Fibroblast of lung (primary cell): ENCODE measurements at regions not wholly inside any gene's neighbourhood (a gene's known extent, or its start where the extent isn't known, plus 50 kb on each side); places are given as distances from the start of the nearest gene placed in this dataset.
A peak's percentile ranks its signal among the peaks of the same experiment; 100 is the strongest.

Source experiments
- DNase-seq, 2 donors: peaks; one replicate each; pipeline versions ENCODE4 v3.0.0 to v3.0.0-alpha.2; 2010; ENCODE audit warnings: low read depth in 2 of 2
- H2AFZ ChIP-seq: 2 replicates; pipeline ENCODE4 v1.5.1; 2012; ENCODE audit warnings: low read length, control low read depth, inconsistent platforms
- H3K27ac ChIP-seq: 2 replicates; pipeline ENCODE4 v1.5.1; 2011; ENCODE audit warnings: low read length, control low read depth; ENCODE audit not compliant: insufficient read depth
- H3K27me3 ChIP-seq: 2 replicates; pipeline ENCODE4 v1.5.1; 2011; ENCODE audit warnings: mild to moderate bottlenecking, low read length; ENCODE audit not compliant: control insufficient read depth, insufficient read depth
- H3K36me3 ChIP-seq: 2 replicates; pipeline ENCODE4 v1.5.1; 2011; ENCODE audit warnings: low read length; ENCODE audit not compliant: control insufficient read depth, insufficient read depth
- H3K4me1 ChIP-seq: 2 replicates; pipeline ENCODE4 v1.5.1; 2011; ENCODE audit warnings: low read length; ENCODE audit not compliant: control insufficient read depth, insufficient read depth; ENCODE audit errors: extremely low read depth
- H3K4me2 ChIP-seq: 2 replicates; pipeline ENCODE4 v1.5.1; 2011; ENCODE audit warnings: low read length, control low read depth; ENCODE audit not compliant: insufficient read depth; ENCODE audit errors: extremely low read depth
- H3K4me3 ChIP-seq, 4 experiments: fragments of 200-600 bp in 1 of 4; sonication (generic) in 1 of 4; replicated peaks in 1 of 4; 2 replicates each; pipeline ENCODE4 v1.5.1; 2011 to 2016; ENCODE audit warnings: low read length in 4 of 4, low read depth in 3 of 4, mild to moderate bottlenecking in 3 of 4, control low read depth in 2 of 4, inconsistent platforms in 1 of 4, mixed read lengths in 1 of 4; ENCODE audit not compliant: insufficient read depth in 1 of 4; ENCODE audit errors: control extremely low read depth in 1 of 4
- H3K79me2 ChIP-seq: 2 replicates; pipeline ENCODE4 v1.5.1; 2012; ENCODE audit warnings: mild to moderate bottlenecking, low read length, inconsistent platforms; ENCODE audit not compliant: control insufficient read depth, insufficient read depth
- H3K9ac ChIP-seq: 2 replicates; pipeline ENCODE4 v1.5.1; 2011; ENCODE audit warnings: mild to moderate bottlenecking, low read length, control low read depth; ENCODE audit not compliant: insufficient read depth
- H3K9me3 ChIP-seq: 2 replicates; pipeline ENCODE4 v1.5.1; 2012; ENCODE audit warnings: low read depth, low read length; ENCODE audit not compliant: control insufficient read depth, insufficient read depth
- H4K20me1 ChIP-seq: 2 replicates; pipeline ENCODE4 v1.5.1; 2011; ENCODE audit warnings: low read length; ENCODE audit not compliant: control insufficient read depth, insufficient read depth; ENCODE audit errors: extremely low read depth
- EZH2 ChIP-seq: IDR thresholded peaks from 2 replicates; pipeline ENCODE4 v1.5.1; 2012; ENCODE audit warnings: low read length, control low read depth, mild to moderate bottlenecking; ENCODE audit errors: missing control alignments
- TF ChIP-seq, protein P1 (sequence below), 2 donors: IDR thresholded peaks in 1 of 2; conservative IDR thresholded peaks in 1 of 2; 1 replicate in 1 of 2; 2 replicates in 1 of 2; pipeline ENCODE4 v1.5.1; 2011 to 2012; ENCODE audit warnings: low read length in 2 of 2, control low read depth in 1 of 2, inconsistent platforms in 1 of 2, low read depth in 1 of 2, mild to moderate bottlenecking in 1 of 2

DNA sequence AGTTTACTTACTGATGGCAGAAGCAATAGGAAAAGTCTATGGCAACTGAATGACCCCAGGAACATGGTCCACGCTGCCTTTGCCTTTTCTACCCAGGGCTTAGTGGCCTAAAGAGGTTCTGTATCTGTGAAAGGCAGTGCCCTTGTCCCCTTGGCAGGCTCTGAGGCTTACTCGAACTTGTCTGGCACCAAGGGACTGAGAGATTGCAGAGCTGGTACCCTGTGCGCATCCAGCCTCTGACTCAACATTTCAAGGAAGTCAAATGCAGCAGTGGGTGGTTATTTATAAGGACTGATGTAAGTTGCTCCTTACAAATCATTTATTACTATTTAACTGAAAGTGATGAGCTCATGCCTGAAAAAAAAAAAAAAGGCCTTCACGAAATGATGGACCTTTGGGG is 299.9 kb upstream of the MYOCD start:
- no peaks in the 10 kb centered on the region for H3K79me2 ChIP-seq
- no peak overlapping the region for H3K4me2 ChIP-seq
- H2AFZ ChIP-seq = no peak overlapping the region
- H3K36me3 ChIP-seq = no peaks in the 10 kb centered on the region
- H3K27ac ChIP-seq = no peak overlapping the region
- no peak for TF ChIP-seq EZH2
- TF ChIP-seq, protein P1, sequence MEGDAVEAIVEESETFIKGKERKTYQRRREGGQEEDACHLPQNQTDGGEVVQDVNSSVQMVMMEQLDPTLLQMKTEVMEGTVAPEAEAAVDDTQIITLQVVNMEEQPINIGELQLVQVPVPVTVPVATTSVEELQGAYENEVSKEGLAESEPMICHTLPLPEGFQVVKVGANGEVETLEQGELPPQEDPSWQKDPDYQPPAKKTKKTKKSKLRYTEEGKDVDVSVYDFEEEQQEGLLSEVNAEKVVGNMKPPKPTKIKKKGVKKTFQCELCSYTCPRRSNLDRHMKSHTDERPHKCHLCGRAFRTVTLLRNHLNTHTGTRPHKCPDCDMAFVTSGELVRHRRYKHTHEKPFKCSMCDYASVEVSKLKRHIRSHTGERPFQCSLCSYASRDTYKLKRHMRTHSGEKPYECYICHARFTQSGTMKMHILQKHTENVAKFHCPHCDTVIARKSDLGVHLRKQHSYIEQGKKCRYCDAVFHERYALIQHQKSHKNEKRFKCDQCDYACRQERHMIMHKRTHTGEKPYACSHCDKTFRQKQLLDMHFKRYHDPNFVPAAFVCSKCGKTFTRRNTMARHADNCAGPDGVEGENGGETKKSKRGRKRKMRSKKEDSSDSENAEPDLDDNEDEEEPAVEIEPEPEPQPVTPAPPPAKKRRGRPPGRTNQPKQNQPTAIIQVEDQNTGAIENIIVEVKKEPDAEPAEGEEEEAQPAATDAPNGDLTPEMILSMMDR (conservative IDR thresholded peaks at IDR 0.05 in 1 of 2, IDR thresholded peaks at IDR 0.05 in 1 of 2; ENCODE audit: low read depth in 1 of 2, low read length in 2 of 2) = no peak
- H3K9ac ChIP-seq = no peak overlapping the region
- peak; percentile 3 to 20 for DNase-seq
- H3K4me1 ChIP-seq = no peaks in the 10 kb centered on the region
- H3K27me3 ChIP-seq = no peaks in the 10 kb centered on the region
- no peak overlapping the region for H3K4me3 ChIP-seq
- no peaks in the 10 kb centered on the region for H4K20me1 ChIP-seq
- no peaks in the 10 kb centered on the region for H3K9me3 ChIP-seq

DNA sequence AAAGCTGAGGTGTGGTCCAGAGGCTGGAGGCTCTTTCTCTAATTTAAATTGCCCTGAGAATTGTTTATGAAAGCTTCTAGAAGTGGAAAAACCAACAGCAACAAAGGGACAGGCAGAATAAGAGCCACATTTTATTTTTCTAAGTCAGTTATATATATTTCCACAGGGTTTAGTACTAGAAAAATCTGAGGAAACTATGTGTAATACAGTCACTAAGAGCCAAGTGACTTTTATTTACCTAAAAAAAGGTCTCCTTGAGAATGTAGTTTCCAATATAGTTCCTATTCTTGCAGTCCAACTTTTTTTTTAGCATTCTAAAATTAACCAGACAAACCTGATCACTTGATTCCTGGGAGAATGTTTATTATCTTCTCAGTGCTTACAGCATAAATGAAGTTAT is 296.6 kb upstream of the MYOCD start:
- no peak overlapping the region for H3K4me2 ChIP-seq
- H3K36me3 ChIP-seq = no peaks in the 10 kb centered on the region
- TF ChIP-seq, protein P1 (conservative IDR thresholded peaks at IDR 0.05 in 1 of 2, IDR thresholded peaks at IDR 0.05 in 1 of 2; ENCODE audit: low read depth in 1 of 2, low read length in 2 of 2) = no peak
- TF ChIP-seq EZH2 = no peak
- no peaks in the 10 kb centered on the region for H3K79me2 ChIP-seq
- no peak overlapping the region for H2AFZ ChIP-seq
- no peak overlapping the region for H3K9ac ChIP-seq
- H3K4me1 ChIP-seq = no peaks in the 10 kb centered on the region
- no peaks in the 10 kb centered on the region for H4K20me1 ChIP-seq
- DNase-seq = no peak
- no peaks in the 10 kb centered on the region for H3K27me3 ChIP-seq
- H3K27ac ChIP-seq = no peak overlapping the region
- no peak overlapping the region for H3K4me3 ChIP-seq
- H3K9me3 ChIP-seq = no peaks in the 10 kb centered on the region

DNA sequence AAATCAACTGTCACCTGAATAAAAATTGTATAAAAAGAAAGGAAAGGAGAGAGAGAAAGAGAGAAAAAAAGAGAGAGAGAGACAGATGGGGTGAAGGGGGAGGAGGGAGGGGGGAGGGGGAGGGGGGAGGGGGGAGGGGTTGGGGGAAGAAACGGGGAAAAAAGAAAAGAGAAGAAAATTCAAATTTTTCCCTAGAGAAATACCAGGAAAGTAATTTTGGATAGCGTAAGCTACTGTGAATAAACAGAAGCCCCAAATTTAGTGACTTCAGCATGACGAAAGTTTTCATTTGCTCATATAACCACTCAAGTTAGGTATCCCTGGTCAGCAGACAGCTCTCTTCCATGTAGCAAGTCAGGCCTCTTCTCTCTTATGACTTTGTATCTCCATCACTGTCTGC is 289.4 kb upstream of the MYOCD start:
- Histone ChIP-seq H2AFZ (no peak overlapping the region), H3K27ac (no peak overlapping the region), H3K9me3 (no peaks in the 10 kb centered on the region), H3K27me3 (no peaks in the 10 kb centered on the region), H3K4me1 (no peaks in the 10 kb centered on the region), H3K9ac (no peak overlapping the region), H3K4me3 (no peak overlapping the region), H3K79me2 (no peaks in the 10 kb centered on the region), H3K36me3 (no peaks in the 10 kb centered on the region), H3K4me2 (no peak overlapping the region), H4K20me1 (no peaks in the 10 kb centered on the region)
- TF ChIP-seq, protein P1 (conservative IDR thresholded peaks at IDR 0.05 in 1 of 2, IDR thresholded peaks at IDR 0.05 in 1 of 2; ENCODE audit: low read depth in 1 of 2, low read length in 2 of 2) = no peak
- TF ChIP-seq EZH2 = no peak
- DNase-seq = no peak
